ENCODE measurements at regions not wholly inside any gene's neighbourhood (a gene's known extent, or its start where the extent isn't known, plus 50 kb on each side); places are given as distances from the start of the nearest gene placed in this dataset.
A peak's percentile ranks its signal among the peaks of the same experiment; 100 is the strongest.
"Not testable (repeated sequence)": the region's sequence is repeated elsewhere in the genome, so short reads cannot be mapped to it uniquely, and the experiment has no call there.

- ATAC-seq (no peak), DNase-seq (no peak)
- peaks cover 11 to 29% of the 10 kb centered on the region in 2 donors for H3K9me3 Mint-ChIP-seq
- no peak overlapping the region for H3K27ac Mint-ChIP-seq
- no peaks in the 10 kb centered on the region for H3K4me1 Mint-ChIP-seq
- no peaks in the 10 kb centered on the region for H3K27me3 Mint-ChIP-seq
- no peak overlapping the region for H3K4me3 Mint-ChIP-seq
These were observed 299.8 kb upstream of the NOX3 start for GRCh38 chr6:155755452-155755851.

DNA sequence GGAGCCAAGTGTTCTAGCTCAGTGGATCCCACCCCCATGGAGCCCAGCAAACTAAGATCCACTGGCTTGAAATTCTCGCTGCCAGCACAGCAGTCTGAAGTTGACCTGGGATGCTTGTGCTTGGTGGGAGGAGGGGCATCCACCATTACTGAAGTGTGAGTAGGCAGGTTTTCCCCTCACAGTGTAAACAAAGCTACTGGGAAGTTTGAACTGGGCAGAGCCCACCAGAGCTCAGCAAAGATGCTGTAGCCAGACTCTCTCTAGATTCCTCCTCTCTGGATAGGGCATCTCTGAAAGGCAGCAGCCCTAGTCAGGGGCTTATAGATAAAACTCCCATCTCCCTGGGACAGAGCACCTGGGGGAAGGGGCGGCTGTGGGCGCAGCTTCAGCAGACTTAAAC is 293.1 kb upstream of the NOX3 start:
- not testable (repeated sequence) for ATAC-seq, H3K4me1 Mint-ChIP-seq, H3K4me3 Mint-ChIP-seq, DNase-seq, H3K27me3 Mint-ChIP-seq, H3K27ac Mint-ChIP-seq
- H3K9me3 Mint-ChIP-seq, result peaks cover 6 to 21% of the 10 kb centered on the region in 2 donors

DNA sequence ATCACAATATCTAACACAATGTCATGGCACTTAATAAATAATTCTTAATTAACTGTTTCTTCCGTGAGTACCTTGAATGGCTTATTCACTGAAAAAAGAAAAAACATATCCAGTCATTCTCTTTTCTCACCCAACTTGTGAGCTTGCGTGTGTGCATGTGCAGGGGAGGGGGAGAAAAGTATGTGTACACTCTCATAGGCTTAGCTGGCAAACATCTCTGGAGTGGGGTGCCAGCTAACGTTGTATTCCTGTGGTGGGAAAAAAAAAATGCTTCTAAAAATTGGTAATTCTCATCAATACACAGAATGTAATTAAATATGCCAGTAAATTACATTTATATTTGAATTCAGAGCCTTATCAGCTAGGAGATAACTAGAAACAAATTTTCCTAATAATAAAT is 291.9 kb upstream of the NOX3 start:
- Mint-ChIP-seq H3K4me3 (no peak overlapping the region), H3K27ac (no peak overlapping the region), H3K4me1 (no peaks in the 10 kb centered on the region), H3K9me3 (peaks cover 3 to 11% of the 10 kb centered on the region in 2 donors), H3K27me3 (no peaks in the 10 kb centered on the region)
- DNase-seq (no peak), ATAC-seq (no peak)

- Mint-ChIP-seq H3K27ac (no peak overlapping the region), H3K27me3 (no peaks in the 10 kb centered on the region), H3K4me1 (no peaks in the 10 kb centered on the region), H3K9me3 (no peaks in the 10 kb centered on the region), H3K4me3 (no peak overlapping the region)
- no peak for DNase-seq
- ATAC-seq, result no peak
These were observed 285.3 kb upstream of the NOX3 start for GRCh38 chr6:155740781-155741399.

GRCh38 chr6:155738602-155739105 is 283.0 kb upstream of the NOX3 start:
- Mint-ChIP-seq H3K27ac (no peak overlapping the region), H3K27me3 (no peaks in the 10 kb centered on the region), H3K9me3 (no peaks in the 10 kb centered on the region), H3K4me3 (no peak overlapping the region), H3K4me1 (no peaks in the 10 kb centered on the region)
- ATAC-seq (no peak), DNase-seq (no peak)

- no peak for ATAC-seq
- Mint-ChIP-seq H3K27me3 (no peaks in the 10 kb centered on the region), H3K9me3 (no peaks in the 10 kb centered on the region), H3K4me1 (no peaks in the 10 kb centered on the region), H3K27ac (no peak overlapping the region), H3K4me3 (no peak overlapping the region)
- DNase-seq, result no peak
These were observed 261.7 kb upstream of the NOX3 start for GRCh38 chr6:155717374-155717773.

DNA sequence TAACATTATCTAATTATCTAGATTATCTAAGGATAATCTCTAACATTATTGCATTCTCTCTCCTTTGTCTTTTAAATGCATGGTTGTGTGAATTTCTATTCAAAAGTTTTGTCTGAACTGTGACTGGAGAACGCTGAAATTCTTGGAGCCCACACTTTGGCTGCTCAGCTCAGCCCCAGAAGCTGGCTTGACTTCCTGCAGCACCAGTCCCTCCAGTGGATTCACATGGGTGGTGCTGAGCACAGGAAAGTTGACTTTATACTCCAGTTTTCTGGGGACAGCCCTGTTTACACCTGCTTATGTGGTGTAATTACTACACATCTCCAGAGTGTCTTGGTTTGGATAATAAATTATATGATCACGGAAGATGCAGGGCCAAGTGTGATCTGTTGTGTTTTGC is 255.1 kb upstream of the NOX3 start:
- Mint-ChIP-seq H3K27me3 (no peaks in the 10 kb centered on the region), H3K4me1 (no peaks in the 10 kb centered on the region), H3K4me3 (no peak overlapping the region), H3K9me3 (no peaks in the 10 kb centered on the region), H3K27ac (no peak overlapping the region)
- DNase-seq, result no peak
- ATAC-seq, result no peak

DNA sequence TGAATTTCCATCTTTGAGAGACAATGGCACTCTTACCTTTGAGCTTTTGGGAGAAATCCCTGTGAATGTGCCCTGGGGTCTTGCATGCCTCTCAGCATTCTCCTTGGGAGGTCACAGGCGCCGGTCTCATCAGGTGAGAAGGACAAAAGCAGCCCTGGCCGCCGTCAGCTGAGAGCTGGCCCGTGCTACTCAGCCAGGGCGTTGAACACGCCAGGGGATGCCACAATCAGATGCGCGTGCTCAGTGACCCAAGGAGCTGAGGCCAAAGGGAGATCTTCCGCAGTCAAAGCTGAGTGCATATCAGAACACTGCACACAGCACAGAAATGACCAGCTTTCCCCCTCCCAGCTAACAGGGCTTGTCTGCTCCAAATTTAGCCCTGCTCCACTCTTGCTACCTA is 253.6 kb upstream of the NOX3 start:
- no peak overlapping the region for H3K27ac Mint-ChIP-seq
- peaks cover under 1% of the 10 kb centered on the region for H3K27me3 Mint-ChIP-seq
- ATAC-seq (no peak), DNase-seq (no peak)
- H3K4me1 Mint-ChIP-seq, result no peaks in the 10 kb centered on the region
- H3K4me3 Mint-ChIP-seq, result no peak overlapping the region
- no peaks in the 10 kb centered on the region for H3K9me3 Mint-ChIP-seq

DNA sequence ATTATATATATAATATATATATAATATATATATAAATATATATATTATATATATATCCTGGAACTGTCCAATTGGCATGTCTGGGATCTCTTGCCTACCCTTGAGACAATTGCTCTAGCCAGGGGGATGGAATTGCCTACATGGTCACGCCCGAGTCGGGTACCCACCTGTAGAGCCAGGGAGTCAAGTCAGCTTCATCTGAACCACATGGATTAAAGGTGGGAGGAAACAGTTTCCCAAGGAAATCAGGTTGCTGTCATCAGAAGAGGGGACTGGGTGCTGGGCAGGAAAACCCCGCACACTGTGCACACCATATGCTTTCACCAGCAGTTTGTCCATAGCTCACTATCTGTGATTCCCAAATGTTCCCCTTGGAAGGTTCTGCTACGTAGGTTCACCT is 252.5 kb upstream of the NOX3 start:
- H3K4me3 Mint-ChIP-seq, result no peak overlapping the region
- H3K4me1 Mint-ChIP-seq, result no peaks in the 10 kb centered on the region
- H3K27ac Mint-ChIP-seq, result no peak overlapping the region
- H3K27me3 Mint-ChIP-seq, result peaks cover 8% of the 10 kb centered on the region
- ATAC-seq (peak; percentile 33), DNase-seq (no peak)
- H3K9me3 Mint-ChIP-seq, result no peaks in the 10 kb centered on the region

DNA sequence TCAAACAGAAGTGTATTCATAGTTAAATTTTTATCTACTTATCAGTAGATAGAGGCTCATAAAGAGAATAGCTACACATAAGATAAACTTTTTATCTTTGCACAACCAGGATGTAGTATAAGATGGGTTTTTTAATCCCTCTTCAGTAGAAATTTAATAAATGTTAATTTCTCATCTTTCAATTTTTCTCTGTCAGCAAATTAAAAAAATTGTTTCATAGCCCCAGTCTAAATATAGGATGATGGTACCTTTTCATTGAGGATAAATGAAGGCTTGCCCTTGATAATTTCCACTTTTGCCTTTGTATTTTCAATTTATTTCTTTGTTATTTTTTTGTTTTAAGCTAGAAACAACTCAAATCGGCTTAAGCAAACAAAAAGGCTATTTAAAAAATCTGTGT is 251.2 kb upstream of the NOX3 start:
- ATAC-seq (no peak), DNase-seq (no peak)
- H3K4me1 Mint-ChIP-seq, result no peaks in the 10 kb centered on the region
- H3K27ac Mint-ChIP-seq, result no peak overlapping the region
- H3K4me3 Mint-ChIP-seq, result no peak overlapping the region
- H3K9me3 Mint-ChIP-seq, result no peaks in the 10 kb centered on the region
- H3K27me3 Mint-ChIP-seq, result peaks cover 15% of the 10 kb centered on the region

DNA sequence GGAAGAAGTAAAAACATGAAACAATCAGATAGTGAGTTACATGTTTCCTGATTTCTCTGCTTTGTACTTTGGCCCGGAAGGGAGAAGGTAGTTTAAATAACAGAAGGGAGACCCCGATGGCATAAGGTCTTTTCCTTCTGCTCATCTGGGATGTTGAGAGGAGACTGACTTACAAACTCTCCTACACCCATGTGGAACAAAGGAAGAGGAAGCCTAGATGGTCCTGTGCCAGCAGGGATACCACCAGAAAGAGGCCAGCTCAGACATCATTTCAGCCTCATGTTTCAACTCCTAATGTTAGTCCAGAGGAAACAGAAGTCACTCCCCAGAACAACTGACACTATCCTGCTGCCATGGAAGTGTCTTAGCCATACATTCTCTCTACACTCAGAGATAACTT is 250.7 kb upstream of the NOX3 start:
- ATAC-seq, result no peak
- Mint-ChIP-seq H3K9me3 (no peaks in the 10 kb centered on the region), H3K4me3 (no peak overlapping the region), H3K27ac (no peak overlapping the region), H3K27me3 (peaks cover 15% of the 10 kb centered on the region), H3K4me1 (no peaks in the 10 kb centered on the region)
- no peak for DNase-seq

- Mint-ChIP-seq H3K4me1 (no peaks in the 10 kb centered on the region), H3K4me3 (no peak overlapping the region), H3K27ac (no peak overlapping the region), H3K27me3 (peaks cover 15% of the 10 kb centered on the region), H3K9me3 (no peaks in the 10 kb centered on the region)
- DNase-seq (no peak), ATAC-seq (no peak)
These were observed 245.7 kb upstream of the NOX3 start for GRCh38 chr6:155701342-155701741.

- ATAC-seq, result no peak
These were observed 239.9 kb upstream of the NOX3 start for GRCh38 chr6:155695495-155695894.

GRCh38 chr6:155694419-155694790 is 238.8 kb upstream of the NOX3 start:
- Mint-ChIP-seq H3K27me3 (no peaks in the 10 kb centered on the region), H3K9me3 (no peaks in the 10 kb centered on the region), H3K27ac (no peak overlapping the region), H3K4me1 (no peaks in the 10 kb centered on the region), H3K4me3 (no peak overlapping the region)
- no peak for ATAC-seq
- DNase-seq, result no peak

More at GRCh38 chr6:155695495-155695894, 239.9 kb upstream of the NOX3 start:
- Mint-ChIP-seq H3K4me1 (no peaks in the 10 kb centered on the region), H3K27me3 (no peaks in the 10 kb centered on the region), H3K4me3 (no peak overlapping the region), H3K9me3 (no peaks in the 10 kb centered on the region), H3K27ac (no peak overlapping the region)
- DNase-seq, result no peak

- H3K4me3 Mint-ChIP-seq, result no peak overlapping the region
- no peak for ATAC-seq
These were observed 238.2 kb upstream of the NOX3 start for GRCh38 chr6:155693573-155694418.

DNA sequence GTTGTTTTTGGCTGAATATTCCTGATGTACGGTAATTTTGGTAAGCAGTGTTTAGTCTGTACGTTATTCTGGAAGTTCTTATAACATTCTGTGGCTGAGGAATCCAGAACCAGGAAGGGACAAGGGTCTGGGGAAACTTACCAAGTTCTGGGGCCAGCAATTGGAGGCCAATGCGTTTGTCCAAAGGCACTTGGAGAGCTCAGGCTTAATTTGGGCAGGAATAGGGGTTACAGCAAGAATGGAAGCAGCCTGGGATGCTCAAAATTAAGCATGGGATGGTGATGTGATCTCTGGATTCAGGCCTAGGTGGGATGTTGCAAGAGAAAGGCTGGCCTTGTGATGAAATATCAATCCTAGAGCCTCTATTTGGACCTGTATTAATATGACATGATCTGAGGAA is 235.2 kb upstream of the NOX3 start:
- Mint-ChIP-seq H3K27me3 (no peaks in the 10 kb centered on the region), H3K4me1 (no peaks in the 10 kb centered on the region), H3K9me3 (no peaks in the 10 kb centered on the region), H3K4me3 (no peak overlapping the region), H3K27ac (no peak overlapping the region)
- DNase-seq (no peak), ATAC-seq (no peak)

More at GRCh38 chr6:155693573-155694418, 238.2 kb upstream of the NOX3 start:
- H3K27me3 Mint-ChIP-seq, result no peaks in the 10 kb centered on the region
- no peaks in the 10 kb centered on the region for H3K9me3 Mint-ChIP-seq
- DNase-seq, result no peak
- H3K4me1 Mint-ChIP-seq, result no peaks in the 10 kb centered on the region
- no peak overlapping the region for H3K27ac Mint-ChIP-seq
